Loucy (cell line): ENCODE measurements at regions not wholly inside any gene's neighbourhood (a gene's known extent, or its start where the extent isn't known, plus 50 kb on each side); places are given as distances from the start of the nearest gene placed in this dataset.

ENCODE experiments used
- H2AFZ ChIP-seq: fragments of 200-600 bp; sonication (generic); 2 replicates; pipeline ENCODE4 v1.6.0; 2016; ENCODE audit warnings: antibody characterized with exemption, mild to moderate bottlenecking, low read length, moderate library complexity
- H3F3A ChIP-seq: fragments of 200-600 bp; 2 replicates; pipeline ENCODE4 v1.6.0; 2016; ENCODE audit warnings: antibody characterized with exemption, low read depth, mild to moderate bottlenecking
- H3K27me3 ChIP-seq: fragments of 200-600 bp; sonication (generic); 2 replicates; pipeline ENCODE4 v1.6.1; 2014; ENCODE audit warnings: low read length, mild to moderate bottlenecking; ENCODE audit not compliant: insufficient read depth, poor library complexity, severe bottlenecking
- H3K36me3 ChIP-seq: fragments of 200-600 bp; sonication (generic); 2 replicates; pipeline ENCODE4 v1.6.1; 2016; ENCODE audit warnings: low read length; ENCODE audit not compliant: insufficient read depth
- H3K4me1 ChIP-seq: fragments of 200-600 bp; sonication (generic); 2 replicates; pipeline ENCODE4 v1.5.1; 2014; ENCODE audit warnings: low read length, mild to moderate bottlenecking; ENCODE audit not compliant: insufficient read depth, poor library complexity, severe bottlenecking
- H3K4me2 ChIP-seq: fragments of 200-600 bp; sonication (generic); 2 replicates; pipeline ENCODE4 v1.6.0; 2014; ENCODE audit warnings: antibody characterized with exemption, low read length, low read depth, mild to moderate bottlenecking; ENCODE audit not compliant: poor library complexity, severe bottlenecking
- H3K4me3 ChIP-seq: fragments of 200-600 bp; sonication (generic); 2 replicates; pipeline ENCODE4 v1.5.1; 2014; ENCODE audit warnings: low read length, mild to moderate bottlenecking, mixed read lengths; ENCODE audit not compliant: poor library complexity, severe bottlenecking
- H3K79me2 ChIP-seq: fragments of 200-600 bp; sonication (generic); 2 replicates; pipeline ENCODE4 v1.6.1; 2014; ENCODE audit warnings: low read length; ENCODE audit not compliant: insufficient read depth
- H3K9ac ChIP-seq: fragments of 200-600 bp; sonication (generic); 2 replicates; pipeline ENCODE4 v1.6.0; 2014; ENCODE audit warnings: mild to moderate bottlenecking, low read depth, low read length, moderate library complexity; ENCODE audit not compliant: poor library complexity, severe bottlenecking
- H3K9me2 ChIP-seq: fragments of 200-600 bp; sonication (generic); replicated peaks from 2 replicates; pipeline ENCODE4 v1.6.1; 2016; ENCODE audit warnings: low read depth, low read length, mixed read lengths
- H3K9me3 ChIP-seq: fragments of 200-600 bp; sonication (generic); 2 replicates; pipeline ENCODE4 v1.6.1; 2014; ENCODE audit warnings: mild to moderate bottlenecking, antibody characterized with exemption, low read length, low read depth; ENCODE audit not compliant: insufficient read depth
- H4K20me1 ChIP-seq: fragments of 200-600 bp; sonication (generic); 2 replicates; pipeline ENCODE4 v1.6.0; 2014; ENCODE audit warnings: antibody characterized with exemption, low read length, mild to moderate bottlenecking; ENCODE audit not compliant: insufficient read depth, poor library complexity, severe bottlenecking
- EZH2phosphoT487 ChIP-seq: fragments of 200-600 bp; IDR thresholded peaks from 2 replicates; pipeline ENCODE4 v1.6.1; 2018; ENCODE audit warnings: antibody characterized with exemption, mild to moderate bottlenecking, moderate library complexity, borderline replicate concordance
- TF ChIP-seq, protein P1 (sequence below): fragments of 200-600 bp; sonication (generic); conservative IDR thresholded peaks from 2 replicates; pipeline ENCODE4 v1.5.1; 2014; ENCODE audit warnings: mild to moderate bottlenecking, antibody characterized with exemption, low read length

GRCh38 chr1:163970151-163970550, 588.8 kb upstream of the PBX1 start:
- Histone ChIP-seq H3K36me3 (no peaks in the 10 kb centered on the region), H3K9ac (no peak overlapping the region), H3K4me1 (no peaks in the 10 kb centered on the region), H3K9me3 (peaks cover 4% of the 10 kb centered on the region; the same call in 1 of the 2 replicates), H3K27me3 (no peaks in the 10 kb centered on the region), H3K9me2 (no peaks in the 10 kb centered on the region), H3K4me3 (no peak overlapping the region), H3K4me2 (no peak overlapping the region), H2AFZ (no peak overlapping the region), H4K20me1 (no peaks in the 10 kb centered on the region), H3F3A (no peaks in the 10 kb centered on the region), H3K79me2 (no peaks in the 10 kb centered on the region)
- TF ChIP-seq EZH2phosphoT487 = no peak
- TF ChIP-seq, protein P1, sequence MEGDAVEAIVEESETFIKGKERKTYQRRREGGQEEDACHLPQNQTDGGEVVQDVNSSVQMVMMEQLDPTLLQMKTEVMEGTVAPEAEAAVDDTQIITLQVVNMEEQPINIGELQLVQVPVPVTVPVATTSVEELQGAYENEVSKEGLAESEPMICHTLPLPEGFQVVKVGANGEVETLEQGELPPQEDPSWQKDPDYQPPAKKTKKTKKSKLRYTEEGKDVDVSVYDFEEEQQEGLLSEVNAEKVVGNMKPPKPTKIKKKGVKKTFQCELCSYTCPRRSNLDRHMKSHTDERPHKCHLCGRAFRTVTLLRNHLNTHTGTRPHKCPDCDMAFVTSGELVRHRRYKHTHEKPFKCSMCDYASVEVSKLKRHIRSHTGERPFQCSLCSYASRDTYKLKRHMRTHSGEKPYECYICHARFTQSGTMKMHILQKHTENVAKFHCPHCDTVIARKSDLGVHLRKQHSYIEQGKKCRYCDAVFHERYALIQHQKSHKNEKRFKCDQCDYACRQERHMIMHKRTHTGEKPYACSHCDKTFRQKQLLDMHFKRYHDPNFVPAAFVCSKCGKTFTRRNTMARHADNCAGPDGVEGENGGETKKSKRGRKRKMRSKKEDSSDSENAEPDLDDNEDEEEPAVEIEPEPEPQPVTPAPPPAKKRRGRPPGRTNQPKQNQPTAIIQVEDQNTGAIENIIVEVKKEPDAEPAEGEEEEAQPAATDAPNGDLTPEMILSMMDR = no peak

- no peak overlapping the region for H3K4me3 ChIP-seq
- no peaks in the 10 kb centered on the region for H3K79me2 ChIP-seq
- H3K4me2 ChIP-seq = no peak overlapping the region
- H3K36me3 ChIP-seq = no peaks in the 10 kb centered on the region
- 0 out of 2 replicates have a peak, but pooled peaks cover under 1% of the 10 kb centered on the region for H3K9me3 ChIP-seq
- no peaks in the 10 kb centered on the region for H4K20me1 ChIP-seq
- H3F3A ChIP-seq = no peaks in the 10 kb centered on the region
- H3K9me2 ChIP-seq = no peaks in the 10 kb centered on the region
- no peaks in the 10 kb centered on the region for H3K4me1 ChIP-seq
- no peak for TF ChIP-seq EZH2phosphoT487
- TF ChIP-seq, protein P1 = no peak
- H2AFZ ChIP-seq = no peak overlapping the region
- no peaks in the 10 kb centered on the region for H3K27me3 ChIP-seq
- H3K9ac ChIP-seq = no peak overlapping the region
These were observed 588.3 kb upstream of the PBX1 start for GRCh38 chr1:163970699-163971098.

GRCh38 chr1:163973586-163973985, 585.4 kb upstream of the PBX1 start:
- Histone ChIP-seq H3K4me3 (no peak overlapping the region), H3K4me2 (no peak overlapping the region), H3K27me3 (no peaks in the 10 kb centered on the region), H2AFZ (no peak overlapping the region), H3F3A (no peaks in the 10 kb centered on the region), H4K20me1 (no peaks in the 10 kb centered on the region), H3K9me3 (no peaks in the 10 kb centered on the region), H3K36me3 (no peaks in the 10 kb centered on the region), H3K9ac (no peak overlapping the region), H3K9me2 (no peaks in the 10 kb centered on the region), H3K79me2 (no peaks in the 10 kb centered on the region), H3K4me1 (no peaks in the 10 kb centered on the region)
- TF ChIP-seq, protein P1 = no peak
- no peak for TF ChIP-seq EZH2phosphoT487
